CD4-positive, CD25-positive, alpha-beta regulatory T cell (primary cell): ENCODE measurements at regions not wholly inside any gene's neighbourhood (a gene's known extent, or its start where the extent isn't known, plus 50 kb on each side); places are given as distances from the start of the nearest gene placed in this dataset.

Experiments
- ATAC-seq, 2 donors: fragments of 150-1000 bp; cut with Tn5 transposase; one replicate each; pipeline ENCODE4 v1.10.0; 2021; ENCODE audit warnings: low read depth in 2 of 2, moderate number of reproducible peaks in 2 of 2, moderate library complexity in 1 of 2
- DNase-seq, 3 donors: peaks; one replicate each; pipeline versions ENCODE4 v3.0.0 to v3.0.0-alpha.2; 2012 to 2022; ENCODE audit warnings: mixed read lengths in 1 of 3
- H3K27ac ChIP-seq: one replicate; pipeline ENCODE4 v1.7.0; 2013; ENCODE audit warnings: mild to moderate bottlenecking, low read length; ENCODE audit not compliant: insufficient read depth, poor library complexity, severe bottlenecking
- H3K27me3 ChIP-seq: one replicate; pipeline ENCODE4 v1.7.0; 2013; ENCODE audit warnings: low read length; ENCODE audit not compliant: control insufficient read depth, insufficient read depth
- H3K36me3 ChIP-seq: one replicate; pipeline ENCODE4 v1.7.0; 2013; ENCODE audit warnings: mild to moderate bottlenecking, low read length, moderate library complexity; ENCODE audit not compliant: control insufficient read depth, insufficient read depth
- H3K4me1 ChIP-seq: 2 replicates; pipeline ENCODE4 v1.7.0; 2013; ENCODE audit warnings: mild to moderate bottlenecking, low read length; ENCODE audit not compliant: insufficient read depth, control insufficient read depth, poor library complexity, severe bottlenecking
- H3K4me3 ChIP-seq: one replicate; pipeline ENCODE4 v1.7.0; 2013; ENCODE audit warnings: low read depth, mild to moderate bottlenecking, low read length, moderate library complexity
- H3K9me3 ChIP-seq, 2 experiments: 1 replicate in 1 of 2; 2 replicates in 1 of 2; pipeline ENCODE4 v1.7.0; 2013; ENCODE audit warnings: low read length in 2 of 2, mild to moderate bottlenecking in 1 of 2, moderate library complexity in 1 of 2; ENCODE audit not compliant: control insufficient read depth in 2 of 2
- H3K27ac Mint-ChIP-seq, 3 donors: one replicate each; pipeline ENCODE4 v1.8.0; 2020 to 2022; ENCODE audit warnings: mild to moderate bottlenecking in 3 of 3, mixed read lengths in 3 of 3, moderate library complexity in 2 of 3
- H3K27me3 Mint-ChIP-seq: one replicate; pipeline ENCODE4 v1.8.0; 2022; ENCODE audit warnings: mild to moderate bottlenecking, mixed read lengths
- H3K36me3 Mint-ChIP-seq: one replicate; pipeline ENCODE4 v1.8.0; 2020; ENCODE audit warnings: mixed read lengths
- H3K4me1 Mint-ChIP-seq, 4 donors: one replicate each; pipeline ENCODE4 v1.8.0; 2020 to 2022; ENCODE audit warnings: mixed read lengths in 4 of 4, mild to moderate bottlenecking in 1 of 4
- H3K4me3 Mint-ChIP-seq, 4 donors: one replicate each; pipeline ENCODE4 v1.8.0; 2020 to 2022; ENCODE audit warnings: mild to moderate bottlenecking in 4 of 4, mixed read lengths in 4 of 4, moderate library complexity in 3 of 4
- H3K9me3 Mint-ChIP-seq, 7 donors: one replicate each; pipeline ENCODE4 v1.8.0; 2020 to 2022; ENCODE audit warnings: mixed read lengths in 7 of 7, mild to moderate bottlenecking in 3 of 7, moderate library complexity in 2 of 7

- no peaks in the 10 kb centered on the region for H3K27me3 ChIP-seq
- no peaks in the 10 kb centered on the region for H3K36me3 Mint-ChIP-seq
- no peaks in the 10 kb centered on the region for H3K27me3 Mint-ChIP-seq
- H3K27ac ChIP-seq, result no peak overlapping the region
- H3K4me1 Mint-ChIP-seq, result no peaks in the 10 kb centered on the region
- no peak overlapping the region for H3K27ac Mint-ChIP-seq
- no peaks in the 10 kb centered on the region for H3K36me3 ChIP-seq
- peaks cover 0 to 11% (median 4%) of the 10 kb centered on the region in 7 donors for H3K9me3 Mint-ChIP-seq
- H3K4me3 Mint-ChIP-seq, result no peak overlapping the region
- DNase-seq (no peak), ATAC-seq (no peak)
- H3K4me1 ChIP-seq, result no peaks in the 10 kb centered on the region
- no peak overlapping the region for H3K4me3 ChIP-seq
- H3K9me3 ChIP-seq, result no peaks in the 10 kb centered on the region
These were observed 147.1 kb downstream of the FAT4 start for GRCh38 chr4:125461676-125462363.

DNA sequence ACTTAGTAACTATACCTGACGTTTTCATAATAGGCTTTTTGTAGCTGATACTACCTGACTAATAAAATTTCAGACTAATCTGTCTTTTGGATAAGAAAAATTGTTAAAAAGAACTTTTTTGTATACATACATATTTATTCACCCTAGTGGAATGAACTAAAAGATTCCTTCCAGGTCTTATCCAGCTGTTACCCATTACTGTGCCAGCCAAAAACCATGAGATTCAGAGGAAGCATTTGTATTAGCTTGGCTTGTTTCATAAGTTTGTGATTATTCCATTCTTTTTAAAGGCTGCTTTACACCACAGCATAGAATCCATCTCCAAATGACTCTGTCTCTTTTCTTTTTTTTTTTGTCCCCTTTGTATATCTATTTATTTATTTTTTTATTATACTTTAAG is 149.4 kb downstream of the FAT4 start:
- no peaks in the 10 kb centered on the region for H3K9me3 ChIP-seq
- H3K36me3 ChIP-seq, result no peaks in the 10 kb centered on the region
- Mint-ChIP-seq H3K4me3 (no peak overlapping the region), H3K36me3 (no peaks in the 10 kb centered on the region), H3K4me1 (no peaks in the 10 kb centered on the region), H3K27me3 (no peaks in the 10 kb centered on the region), H3K9me3 (peaks cover 0 to 6% (median 4%) of the 10 kb centered on the region in 7 donors), H3K27ac (no peak overlapping the region)
- no peaks in the 10 kb centered on the region for H3K4me1 ChIP-seq
- no peaks in the 10 kb centered on the region for H3K27me3 ChIP-seq
- DNase-seq (no peak), ATAC-seq (no peak)
- no peak overlapping the region for H3K27ac ChIP-seq
- H3K4me3 ChIP-seq, result no peak overlapping the region

DNA sequence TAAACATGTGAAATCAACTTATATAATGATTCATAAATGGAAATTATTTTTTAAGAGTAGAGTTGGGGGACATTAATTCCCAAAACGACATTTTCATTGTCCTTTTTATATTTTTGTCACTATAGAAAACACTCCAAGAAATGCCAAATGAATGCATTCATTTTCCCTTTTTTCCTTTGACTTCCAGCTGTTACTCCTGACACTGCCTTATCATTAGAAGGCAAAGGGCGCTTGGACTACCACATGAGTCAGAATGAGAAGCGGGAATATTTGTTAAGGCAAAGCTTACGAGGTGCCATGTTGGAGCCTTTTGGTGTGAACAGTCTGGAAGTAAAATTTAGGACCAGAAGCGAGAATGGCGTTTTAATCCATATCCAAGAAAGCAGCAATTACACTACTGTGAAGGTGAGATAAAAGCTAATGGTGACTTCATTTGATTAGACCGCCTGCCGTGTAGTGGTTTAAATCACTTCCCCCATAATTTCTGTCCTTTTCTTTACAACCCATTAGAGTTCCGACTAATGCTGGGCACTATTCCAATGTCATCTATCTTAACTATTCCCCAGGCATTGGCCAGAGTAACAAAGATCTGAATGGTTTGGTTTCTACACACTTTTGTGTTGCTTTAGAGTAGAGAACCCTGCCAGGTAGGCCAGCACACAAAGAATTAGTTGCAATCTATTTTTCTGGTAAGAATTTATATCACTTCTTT is 166.7 kb downstream of the FAT4 start:
- no peak overlapping the region for H3K27ac ChIP-seq
- Mint-ChIP-seq H3K9me3 (peaks cover 0 to 3% (median 1%) of the 10 kb centered on the region in 7 donors), H3K27me3 (no peaks in the 10 kb centered on the region), H3K4me3 (no peak overlapping the region), H3K27ac (no peak overlapping the region), H3K4me1 (no peaks in the 10 kb centered on the region), H3K36me3 (no peaks in the 10 kb centered on the region)
- no peaks in the 10 kb centered on the region for H3K4me1 ChIP-seq
- H3K9me3 ChIP-seq, result no peaks in the 10 kb centered on the region
- H3K36me3 ChIP-seq, result no peaks in the 10 kb centered on the region
- H3K4me3 ChIP-seq, result no peak overlapping the region
- no peak for ATAC-seq
- H3K27me3 ChIP-seq, result no peaks in the 10 kb centered on the region
- no peak for DNase-seq

DNA sequence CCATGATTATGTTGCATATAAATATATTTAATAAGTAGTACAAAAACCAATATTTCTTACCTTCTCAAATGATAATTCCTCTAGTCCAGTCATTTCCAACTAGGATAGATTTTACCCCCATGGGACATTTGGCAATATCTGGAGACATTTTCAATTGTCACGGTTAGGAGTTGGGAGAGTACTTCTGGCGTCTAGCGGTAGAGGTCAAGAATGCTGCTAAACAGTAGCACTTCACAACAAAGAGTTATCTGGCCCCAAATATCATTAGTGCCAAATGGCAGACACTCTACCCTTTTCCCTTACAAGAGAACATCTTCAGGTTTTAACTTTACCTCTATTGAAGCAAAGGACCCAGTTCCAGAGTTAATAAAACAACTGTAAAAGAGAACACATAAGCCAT is 168.1 kb downstream of the FAT4 start:
- no peaks in the 10 kb centered on the region for H3K9me3 ChIP-seq
- no peaks in the 10 kb centered on the region for H3K27me3 ChIP-seq
- Mint-ChIP-seq H3K27ac (no peak overlapping the region), H3K36me3 (no peaks in the 10 kb centered on the region), H3K27me3 (no peaks in the 10 kb centered on the region), H3K4me1 (no peaks in the 10 kb centered on the region), H3K9me3 (peaks cover 0 to 3% (median 1%) of the 10 kb centered on the region in 7 donors), H3K4me3 (no peak overlapping the region)
- H3K27ac ChIP-seq, result no peak overlapping the region
- H3K36me3 ChIP-seq, result no peaks in the 10 kb centered on the region
- no peak overlapping the region for H3K4me3 ChIP-seq
- DNase-seq, result no peak
- no peaks in the 10 kb centered on the region for H3K4me1 ChIP-seq
- ATAC-seq, result no peak

GRCh38 chr4:125483278-125483677 is 168.5 kb downstream of the FAT4 start:
- Mint-ChIP-seq H3K4me3 (no peak overlapping the region), H3K4me1 (no peaks in the 10 kb centered on the region), H3K27me3 (no peaks in the 10 kb centered on the region), H3K9me3 (peaks cover 1 to 5% (median 2%) of the 10 kb centered on the region in 7 donors), H3K27ac (no peak overlapping the region), H3K36me3 (no peaks in the 10 kb centered on the region)
- ATAC-seq (no peak), DNase-seq (no peak)
- no peak overlapping the region for H3K4me3 ChIP-seq
- H3K27ac ChIP-seq, result no peak overlapping the region
- no peaks in the 10 kb centered on the region for H3K4me1 ChIP-seq
- no peaks in the 10 kb centered on the region for H3K36me3 ChIP-seq
- no peaks in the 10 kb centered on the region for H3K27me3 ChIP-seq
- H3K9me3 ChIP-seq, result no peaks in the 10 kb centered on the region

DNA sequence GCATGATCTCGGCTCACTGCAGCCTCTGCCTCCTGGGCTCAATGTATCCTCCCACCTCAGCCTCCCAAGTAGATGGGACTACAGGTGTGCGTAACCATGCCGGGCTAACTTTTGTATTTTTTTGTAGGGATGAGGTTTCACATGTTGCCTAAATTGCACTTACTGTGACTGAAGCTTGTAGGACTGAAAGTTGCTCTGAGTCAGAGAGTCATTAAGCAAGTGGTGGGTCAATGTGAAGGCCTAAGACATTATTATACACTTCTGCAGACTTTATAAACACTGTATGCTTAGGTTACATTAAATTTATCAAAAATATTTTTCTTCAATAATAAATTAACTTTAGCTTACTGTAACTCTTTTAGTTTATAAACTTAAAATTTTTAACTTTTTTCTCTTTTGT is 170.2 kb downstream of the FAT4 start:
- Histone ChIP-seq H3K36me3 (no peaks in the 10 kb centered on the region), H3K27me3 (no peaks in the 10 kb centered on the region), H3K4me3 (no peak overlapping the region), H3K27ac (no peak overlapping the region), H3K9me3 (peaks cover 0 to under 1% of the 10 kb centered on the region in 2 experiments), H3K4me1 (no peaks in the 10 kb centered on the region)
- no peak for ATAC-seq
- H3K4me3 Mint-ChIP-seq, result no peak overlapping the region
- H3K27me3 Mint-ChIP-seq, result no peaks in the 10 kb centered on the region
- H3K36me3 Mint-ChIP-seq, result no peaks in the 10 kb centered on the region
- no peaks in the 10 kb centered on the region for H3K4me1 Mint-ChIP-seq
- no peak overlapping the region for H3K27ac Mint-ChIP-seq
- H3K9me3 Mint-ChIP-seq, result peaks cover 0 to 13% (median 3%) of the 10 kb centered on the region in 7 donors
- DNase-seq, result no peak

GRCh38 chr4:125486351-125486750 is 171.6 kb downstream of the FAT4 start:
- Mint-ChIP-seq H3K27me3 (no peaks in the 10 kb centered on the region), H3K4me1 (no peaks in the 10 kb centered on the region), H3K4me3 (no peak overlapping the region), H3K9me3 (peaks cover 0 to 16% (median 6%) of the 10 kb centered on the region in 7 donors), H3K36me3 (no peaks in the 10 kb centered on the region), H3K27ac (no peak overlapping the region)
- H3K4me1 ChIP-seq, result no peaks in the 10 kb centered on the region
- H3K4me3 ChIP-seq, result no peak overlapping the region
- no peaks in the 10 kb centered on the region for H3K36me3 ChIP-seq
- H3K9me3 ChIP-seq, result peaks cover 0 to 11% of the 10 kb centered on the region in 2 experiments
- no peaks in the 10 kb centered on the region for H3K27me3 ChIP-seq
- ATAC-seq (no peak), DNase-seq (no peak)
- H3K27ac ChIP-seq, result no peak overlapping the region
